Transverse colon (tissue), 4 donors: ENCODE measurements at regions not wholly inside any gene's neighbourhood (a gene's known extent, or its start where the extent isn't known, plus 50 kb on each side); places are given as distances from the start of the nearest gene placed in this dataset.

Experiments used
- CTCF ChIP-seq, 5 experiments: fragments of 200-600 bp in 3 of 5; fragments of 450-650 bp in 2 of 5; sonication (generic) in 3 of 5; IDR thresholded peaks; 1 replicate in 2 of 5; 2 replicates in 3 of 5; pipeline ENCODE4 v1.5.1; 2016 to 2017; ENCODE audit warnings: antibody characterized with exemption in 5 of 5, inconsistent platforms in 3 of 5, mild to moderate bottlenecking in 2 of 5, moderate library complexity in 1 of 5
- EP300 ChIP-seq: sonication (generic); formaldehyde crosslinking; IDR thresholded peaks from one replicate; pipeline ENCODE4 v1.6.1; 2017; ENCODE audit warnings: antibody characterized with exemption, low read depth
- POLR2AphosphoS5 ChIP-seq, 3 donors: sonication (generic); formaldehyde crosslinking; IDR thresholded peaks; one replicate each; pipeline ENCODE4 v1.6.1; 2016; ENCODE audit warnings: antibody characterized with exemption in 3 of 3

DNA sequence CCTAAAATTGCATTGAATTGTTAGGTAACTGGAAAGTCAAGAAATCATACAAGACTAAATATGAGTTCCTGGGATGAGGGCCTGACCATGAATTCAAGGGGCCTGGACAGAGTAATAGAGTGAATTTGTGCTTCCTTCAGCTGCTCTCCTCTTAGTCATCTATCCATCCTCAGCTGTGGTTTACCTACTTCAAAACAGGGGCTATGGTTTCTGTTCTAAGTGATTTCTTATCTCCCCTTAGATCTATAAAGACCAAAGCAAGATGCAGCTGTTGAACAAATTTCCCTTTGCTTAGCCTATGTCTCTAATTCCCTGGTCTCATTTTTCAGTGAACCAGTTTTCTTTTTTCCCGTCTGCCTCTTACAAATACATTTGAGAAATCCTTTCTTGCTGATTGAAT is 428.5 kb downstream of the FAM181B start:
- TF ChIP-seq EP300 (no peak), CTCF (IDR thresholded peaks at IDR 0.05) (no peak), POLR2AphosphoS5 (IDR thresholded peaks at IDR 0.05) (no peak)
